Endothelial cell of umbilical vein (primary cell): ENCODE measurements at regions not wholly inside any gene's neighbourhood (a gene's known extent, or its start where the extent isn't known, plus 50 kb on each side); places are given as distances from the start of the nearest gene placed in this dataset.

Experiments used
- BruUV-seq: library from RNA; stranded (reverse); fragments of 400-500 nt; replicated peaks from 2 replicates; lab custom pipeline; 2021; lab: Mats Ljungman, UMichigan
- CTCF ChIA-PET: fragments of 300-600, 350-600 bp; sonication (Branson Sonifier 250); formaldehyde crosslinking; loops from one replicate; lab custom pipeline; 2021; ENCODE audit warnings: antibody characterized with exemption, inconsistent platforms; lab: Charles Lee
- POLR2A ChIA-PET: fragments of 300-600, 350-600 bp; sonication (Branson Sonifier 250); formaldehyde crosslinking; loops from one replicate; lab custom pipeline; 2021; ENCODE audit warnings: antibody characterized with exemption, inconsistent platforms; lab: Charles Lee
- DNase-seq: peaks from one replicate; pipeline ENCODE4 v3.0.0-alpha.2; 2011; ENCODE audit warnings: low read depth, low spot score
- FAIRE-seq: peaks from 2 replicates; lab custom pipeline; 2011; peaks lifted over from hg19 to GRCh38; lab: Jason Lieb, UNC
- H2AFZ ChIP-seq: 2 replicates; pipeline ENCODE4 v1.6.0; 2012; ENCODE audit warnings: low read depth, low read length, control low read depth, inconsistent platforms
- H3K27ac ChIP-seq: 2 replicates; pipeline ENCODE4 v1.5.1; 2011; ENCODE audit warnings: low read depth, mild to moderate bottlenecking, control low read depth, low read length, moderate library complexity; ENCODE audit not compliant: insufficient read depth
- H3K27me3 ChIP-seq, 2 experiments: 2 replicates each; pipeline versions ENCODE4 v1.6.0 to v1.6.1; 2011; ENCODE audit warnings: low read length in 2 of 2, mixed read lengths in 1 of 2; ENCODE audit not compliant: control insufficient read depth in 2 of 2, insufficient read depth in 2 of 2
- H3K36me3 ChIP-seq, 2 experiments: 2 replicates in 1 of 2; 3 replicates in 1 of 2; pipeline ENCODE4 v1.5.1; 2011; ENCODE audit warnings: low read length in 2 of 2, mild to moderate bottlenecking in 1 of 2, moderate library complexity in 1 of 2; ENCODE audit not compliant: control insufficient read depth in 2 of 2, insufficient read depth in 2 of 2; ENCODE audit errors: extremely low read depth in 1 of 2
- H3K4me1 ChIP-seq: 3 replicates; pipeline ENCODE4 v1.5.1; 2011; ENCODE audit warnings: mild to moderate bottlenecking, low read length; ENCODE audit not compliant: control insufficient read depth, insufficient read depth; ENCODE audit errors: extremely low read depth
- H3K4me2 ChIP-seq: 2 replicates; pipeline ENCODE4 v1.6.1; 2011; ENCODE audit warnings: low read length, control low read depth, mixed read lengths; ENCODE audit not compliant: insufficient read depth
- H3K4me3 ChIP-seq, 3 experiments: fragments of 200-600 bp in 1 of 3; sonication (generic), shearing (Covaris generic) in 1 of 3; replicated peaks in 1 of 3; 2 replicates each; pipeline ENCODE4 v1.5.1; 2011 to 2016; ENCODE audit warnings: control low read depth in 3 of 3, low read length in 3 of 3, mild to moderate bottlenecking in 2 of 3, inconsistent platforms in 1 of 3, low read depth in 1 of 3, moderate library complexity in 1 of 3; ENCODE audit not compliant: insufficient read depth in 1 of 3
- H3K79me2 ChIP-seq: 2 replicates; pipeline ENCODE4 v1.6.0; 2012; ENCODE audit warnings: low read length, inconsistent platforms; ENCODE audit not compliant: control insufficient read depth, insufficient read depth
- H3K9ac ChIP-seq: replicated peaks from 2 replicates; pipeline ENCODE3; 2011; ENCODE audit warnings: low read length, control low read depth; ENCODE audit not compliant: insufficient read depth; ENCODE audit errors: extremely low read depth
- H3K9me1 ChIP-seq: replicated peaks from 3 replicates; pipeline ENCODE4 v1.6.0; 2011; ENCODE audit warnings: mild to moderate bottlenecking, low read length; ENCODE audit not compliant: control insufficient read depth, insufficient read depth; ENCODE audit errors: extremely low read depth
- H3K9me3 ChIP-seq: replicated peaks from 2 replicates; pipeline ENCODE4 v1.5.1; 2012; ENCODE audit warnings: low read length, inconsistent platforms; ENCODE audit not compliant: control insufficient read depth, insufficient read depth
- H4K20me1 ChIP-seq: replicated peaks from 2 replicates; pipeline ENCODE3; 2011; ENCODE audit warnings: mild to moderate bottlenecking, low read length; ENCODE audit not compliant: control insufficient read depth, insufficient read depth; ENCODE audit errors: extremely low read depth
- CTCF ChIP-seq, 2 donors: IDR thresholded peaks; 1 replicate in 1 of 2; 2 replicates in 1 of 2; pipeline ENCODE4 v1.5.1; 2011; ENCODE audit warnings: low read length in 2 of 2, mild to moderate bottlenecking in 2 of 2, moderate library complexity in 2 of 2, control low read depth in 1 of 2, inconsistent platforms in 1 of 2, low read depth in 1 of 2; ENCODE audit not compliant: insufficient read depth in 1 of 2; ENCODE audit errors: extremely low read depth in 1 of 2
- EZH2 ChIP-seq: IDR thresholded peaks from 2 replicates; pipeline ENCODE4 v1.6.1; 2012; ENCODE audit warnings: borderline replicate concordance, low read depth, mild to moderate bottlenecking, moderate library complexity, low read length, inconsistent platforms; ENCODE audit not compliant: severe bottlenecking
- FOS ChIP-seq: IDR thresholded peaks from 2 replicates; pipeline ENCODE4 v1.6.1; 2011; ENCODE audit warnings: mild to moderate bottlenecking, low read length, moderate library complexity, borderline replicate concordance; ENCODE audit not compliant: insufficient read depth
- GATA2 ChIP-seq: IDR thresholded peaks from 2 replicates; pipeline ENCODE4 v1.7.0; 2011; ENCODE audit warnings: low read depth, mild to moderate bottlenecking, moderate library complexity, mixed read lengths, low read length; ENCODE audit not compliant: insufficient read length, insufficient read depth
- JUN ChIP-seq: IDR thresholded peaks from 2 replicates; pipeline ENCODE4 v1.6.1; 2011; ENCODE audit warnings: borderline replicate concordance, low read depth; ENCODE audit not compliant: insufficient read length, insufficient read depth
- MAX ChIP-seq: IDR thresholded peaks from 2 replicates; pipeline ENCODE4 v1.6.1; 2011; ENCODE audit not compliant: insufficient read depth, insufficient read length
- MYC ChIP-seq: IDR thresholded peaks from one replicate; pipeline ENCODE4 v1.6.1; 2011; ENCODE audit warnings: mild to moderate bottlenecking, low read depth, low read length
- POLR2A ChIP-seq: IDR thresholded peaks from 2 replicates; pipeline ENCODE4 v1.6.1; 2012; ENCODE audit warnings: low read depth, mild to moderate bottlenecking, control low read depth, low read length
- POLR2AphosphoS5 ChIP-seq: IDR thresholded peaks from 2 replicates; pipeline ENCODE4 v1.6.1; 2012; ENCODE audit warnings: low read depth, mild to moderate bottlenecking, control low read depth, low read length, moderate library complexity; ENCODE audit not compliant: insufficient read depth
- dilution Hi-C: fragments of 300-500 bp; cut with MboI; formaldehyde crosslinking; loops from one replicate; pipeline ENCODE4 v1.15.0; 2019; ENCODE audit warnings: low sequenced_read_pairs; ENCODE audit not compliant: extremely low pct_ligation_motif_present
- intact Hi-C: fragments of 100-400 bp; cut with micrococcal nuclease; formaldehyde crosslinking; loops from one replicate; pipeline ENCODE4 v1.10.0; 2022

GRCh38 chr10:71040846-71041605 is 152.7 kb upstream of the PCBD1 start:
- TF ChIP-seq POLR2A = no peak
- intact Hi-C loops (no loop called here), dilution Hi-C loops (no loop called here)
- Histone ChIP-seq H3K4me3 (no peak overlapping the region), H3K79me2 (no peaks in the 10 kb centered on the region), H3K9me3 (no peaks in the 10 kb centered on the region), H3K4me1 (no peaks in the 10 kb centered on the region), H3K36me3 (no peaks in the 10 kb centered on the region), H3K27ac (no peak overlapping the region), H4K20me1 (no peaks in the 10 kb centered on the region), H3K9ac (no peak overlapping the region), H3K4me2 (no peak overlapping the region), H2AFZ (no peak overlapping the region), H3K9me1 (no peaks in the 10 kb centered on the region), H3K27me3 (no peaks in the 10 kb centered on the region)
- DNase-seq (no peak), FAIRE-seq (no peak)
- no TSS peak for BruUV-seq
- ChIA-PET POLR2A (no interaction called here), CTCF (interaction anchor here (1.3 to 1.8 kb wide), 3 partner anchors 14 to 113 kb away, joined by 3 to 5 read pairs (median 3); no protein-coding TSS in a partner anchor)

- Histone ChIP-seq H3K36me3 (no peaks in the 10 kb centered on the region), H3K9me3 (no peaks in the 10 kb centered on the region), H3K27me3 (no peaks in the 10 kb centered on the region), H3K9me1 (no peaks in the 10 kb centered on the region), H3K4me2 (no peak overlapping the region), H3K9ac (no peak overlapping the region), H3K4me1 (no peaks in the 10 kb centered on the region), H4K20me1 (no peaks in the 10 kb centered on the region), H3K27ac (no peak overlapping the region), H3K79me2 (no peaks in the 10 kb centered on the region), H3K4me3 (no peak overlapping the region), H2AFZ (no peak overlapping the region)
- ChIA-PET CTCF (interaction anchor here (0.6 to 1.8 kb wide), 6 partner anchors 12 to 114 kb away, joined by 3 to 6 read pairs (median 3); no protein-coding TSS in a partner anchor), POLR2A (no interaction called here)
- FAIRE-seq = no peak
- DNase-seq = no peak
- intact Hi-C loops = no loop called here
- dilution Hi-C loops = no loop called here
- no TSS peak for BruUV-seq
- TF ChIP-seq MYC (no peak), POLR2AphosphoS5 (no peak), GATA2 (no peak), JUN (no peak), POLR2A (no peak), MAX (no peak), EZH2 (no peak), CTCF (IDR thresholded peaks at IDR 0.05; ENCODE audit: extremely low read depth in 1 of 2, insufficient read depth in 1 of 2, low read depth in 1 of 2, low read length in 2 of 2) (no peak), FOS (no peak)
Observed at GRCh38 chr10:71042216-71042615, 153.9 kb upstream of the PCBD1 start.
